HL-60 (cell line): ENCODE measurements at regions not wholly inside any gene's neighbourhood (a gene's known extent, or its start where the extent isn't known, plus 50 kb on each side); places are given as distances from the start of the nearest gene placed in this dataset.

Experiments used
- CTCF ChIP-seq: IDR thresholded peaks from one replicate; pipeline ENCODE4 v1.5.1; 2011; ENCODE audit warnings: low read length, control low read depth, inconsistent platforms; ENCODE audit not compliant: insufficient read depth
- POLR2AphosphoS5 ChIP-seq: IDR thresholded peaks from 2 replicates; pipeline ENCODE4 v1.6.1; 2012; ENCODE audit warnings: low read depth

DNA sequence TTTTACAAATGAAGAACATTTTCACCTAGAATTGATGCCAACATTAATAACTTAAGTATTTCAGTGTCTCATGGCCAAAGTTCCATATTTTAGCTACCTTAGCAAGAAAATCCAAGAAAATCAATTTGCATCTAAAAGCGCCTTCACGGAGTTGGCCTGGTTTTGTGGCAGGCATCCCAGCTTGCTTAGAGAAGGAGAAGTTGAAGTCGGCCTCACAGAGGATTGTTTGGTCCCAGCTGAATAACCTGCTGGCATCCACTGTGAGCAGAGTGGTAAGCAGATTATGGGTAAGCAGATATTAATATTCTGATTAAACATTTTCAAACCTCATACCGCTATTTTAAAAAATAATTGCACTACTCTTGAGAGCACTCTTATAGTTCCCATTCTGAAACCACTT is 62.3 kb upstream of the STARD13 start:
- TF ChIP-seq CTCF (no peak), POLR2AphosphoS5 (no peak)
